NCI-H748 (cell line): ENCODE measurements at regions not wholly inside any gene's neighbourhood (a gene's known extent, or its start where the extent isn't known, plus 50 kb on each side); places are given as distances from the start of the nearest gene placed in this dataset.

Experiments
- DNase-seq: peaks from one replicate; lab custom pipeline; 2025; ENCODE audit not compliant: unreplicated experiment; lab: John Stamatoyannopoulos, UW

DNA sequence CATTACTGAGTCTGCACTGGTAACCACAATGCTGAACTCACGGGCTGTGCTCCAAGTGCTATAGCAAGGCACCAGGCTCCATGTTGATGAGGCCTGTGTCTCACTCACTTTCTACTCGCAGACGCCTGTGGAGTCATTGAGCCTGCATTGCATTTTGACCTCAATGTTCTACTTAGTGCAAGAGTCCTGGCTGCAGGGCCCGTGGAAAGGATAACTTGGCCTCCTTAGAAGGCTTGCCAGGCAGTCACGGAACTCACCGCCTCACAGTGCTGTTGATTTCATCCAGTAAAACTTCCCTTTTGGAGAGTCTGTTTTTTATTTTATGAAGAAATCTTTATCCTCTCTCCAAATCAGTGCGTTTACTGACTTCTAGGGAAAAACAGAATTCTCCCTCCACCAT, 290.4 kb downstream of the RNF144A start:
- DNase-seq: no peak

DNA sequence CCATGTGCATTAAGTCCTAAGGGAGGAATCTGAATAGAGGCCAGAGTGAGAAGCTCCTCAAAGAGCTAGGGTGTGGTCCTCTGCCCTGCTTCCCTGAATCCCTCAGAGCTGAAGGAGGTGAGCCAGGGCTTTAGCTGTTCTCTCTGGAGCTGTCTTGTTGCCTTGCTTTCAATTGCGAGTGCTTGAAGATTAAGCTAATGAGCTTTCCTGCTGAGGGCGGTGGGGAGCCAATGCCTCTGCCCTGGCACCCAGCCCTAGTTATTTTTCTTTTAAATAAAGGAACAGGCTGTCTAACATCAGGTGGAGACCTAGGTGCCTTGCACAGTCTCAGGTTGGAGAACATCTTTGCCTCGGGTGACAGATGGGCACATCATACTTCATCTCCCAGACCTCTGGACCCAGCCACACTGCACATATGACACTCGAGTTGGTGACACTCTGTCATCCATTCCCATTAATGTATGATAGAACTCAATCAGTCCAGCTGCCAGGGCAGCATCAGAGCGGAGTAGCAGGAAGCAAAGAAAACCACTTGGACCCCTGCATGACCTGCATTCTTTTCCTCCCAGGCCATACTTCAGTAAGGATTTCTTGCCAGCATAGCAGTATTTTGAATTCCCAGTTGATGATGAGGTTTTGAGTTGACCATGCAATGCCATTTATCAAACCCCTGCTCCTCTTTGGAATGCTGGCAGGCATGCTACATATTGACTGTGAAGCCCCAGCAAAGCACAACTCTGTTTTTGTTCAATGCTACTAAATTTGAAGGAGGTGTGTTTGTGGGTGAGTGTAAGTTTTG, 292.7 kb downstream of the RNF144A start:
- no peak for DNase-seq

DNA sequence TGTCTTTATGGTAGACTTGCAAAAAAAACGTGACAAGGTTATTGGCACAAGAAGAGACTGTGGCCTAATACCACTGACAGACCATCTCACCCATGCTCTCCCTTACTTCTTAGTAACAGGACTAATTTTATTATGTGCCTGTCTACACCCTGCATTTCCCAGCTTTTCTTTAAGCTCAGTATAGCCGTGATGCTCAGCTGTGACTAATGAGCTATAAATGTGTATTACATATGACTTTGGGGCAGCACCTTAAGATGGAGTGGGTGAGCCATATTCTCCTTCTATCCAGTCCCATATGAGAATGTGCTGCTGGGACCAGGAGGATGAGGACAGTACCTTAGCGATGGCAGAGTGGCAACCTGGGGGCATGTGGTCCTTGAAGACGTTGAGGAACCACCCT, 293.5 kb downstream of the RNF144A start:
- DNase-seq: no peak

DNA sequence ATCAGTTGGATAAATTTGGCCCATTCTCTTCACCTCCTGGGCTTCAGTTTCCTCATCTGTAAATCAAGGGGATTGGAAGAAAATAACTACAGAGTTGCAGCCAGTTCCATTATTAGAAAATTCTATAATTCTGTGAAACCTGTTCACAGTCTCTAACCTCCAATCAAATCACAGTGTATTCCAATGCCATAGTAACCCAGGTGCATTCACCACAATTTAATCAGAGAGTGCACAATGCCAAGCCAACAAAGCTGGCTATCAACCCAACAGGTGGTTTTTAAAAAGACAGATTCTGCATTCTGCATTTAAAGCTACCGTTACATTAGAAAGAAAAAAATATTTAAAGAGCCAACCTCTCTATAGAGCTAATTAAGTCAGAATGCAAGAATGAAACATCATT, 308.6 kb downstream of the RNF144A start:
- DNase-seq: peak; percentile 89

DNA sequence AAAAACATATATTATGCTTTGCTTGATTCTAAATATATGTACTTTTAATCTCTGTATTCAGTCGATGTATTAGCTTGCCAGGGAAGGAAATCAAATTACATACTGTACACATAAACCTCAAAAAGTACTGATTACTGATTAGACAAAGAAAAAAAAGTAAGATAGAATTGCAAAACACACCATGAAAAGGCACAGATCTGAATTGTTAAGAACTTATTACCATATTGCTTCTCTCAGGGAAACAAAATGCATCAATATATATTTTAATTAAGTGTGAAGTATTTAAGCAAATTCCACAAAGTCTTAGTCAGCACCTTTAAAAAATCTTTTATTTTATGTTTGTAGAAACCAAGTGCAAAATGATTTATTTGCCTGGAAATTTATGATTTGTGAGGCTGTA, 309.3 kb downstream of the RNF144A start:
- no peak for DNase-seq

DNA sequence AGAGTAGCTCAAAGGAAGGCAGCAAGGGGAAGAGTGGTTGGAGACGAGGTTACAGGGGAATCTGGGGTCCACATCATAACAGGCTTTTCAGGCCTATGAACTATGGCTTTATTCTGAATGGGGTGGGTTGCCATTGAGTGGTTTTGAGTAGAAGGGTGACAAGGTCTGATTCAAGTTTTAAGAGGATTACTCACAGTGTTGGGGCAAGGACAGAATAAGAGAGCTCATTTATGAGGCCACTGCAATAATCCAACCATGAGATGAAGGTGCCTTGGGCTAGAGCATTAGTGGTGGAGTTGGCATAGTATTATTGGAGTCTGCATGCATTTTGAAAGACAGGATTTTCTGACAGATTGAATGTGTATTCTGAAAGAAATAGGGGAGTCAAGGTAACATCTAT, 315.9 kb downstream of the RNF144A start:
- DNase-seq: no peak

DNA sequence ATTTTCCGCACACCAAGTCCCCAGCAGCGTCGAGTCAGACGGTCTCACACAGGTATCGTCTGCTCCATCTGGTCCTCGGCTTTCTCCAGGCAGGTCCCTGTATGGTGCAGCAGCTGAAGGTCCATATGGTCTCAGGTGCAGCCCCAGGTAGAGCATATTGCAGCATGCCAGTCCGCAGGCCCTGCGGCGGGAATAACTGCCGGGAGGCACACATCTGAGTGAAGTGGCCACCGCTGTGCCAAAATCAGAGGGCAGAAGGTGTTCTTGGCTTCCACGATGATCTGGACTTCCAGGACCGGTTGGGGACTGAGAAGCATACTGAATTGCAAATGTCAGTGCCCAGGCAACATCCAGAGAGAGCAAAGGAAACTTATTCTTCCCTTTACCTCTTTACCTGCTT, 320.3 kb downstream of the RNF144A start:
- no peak for DNase-seq

DNA sequence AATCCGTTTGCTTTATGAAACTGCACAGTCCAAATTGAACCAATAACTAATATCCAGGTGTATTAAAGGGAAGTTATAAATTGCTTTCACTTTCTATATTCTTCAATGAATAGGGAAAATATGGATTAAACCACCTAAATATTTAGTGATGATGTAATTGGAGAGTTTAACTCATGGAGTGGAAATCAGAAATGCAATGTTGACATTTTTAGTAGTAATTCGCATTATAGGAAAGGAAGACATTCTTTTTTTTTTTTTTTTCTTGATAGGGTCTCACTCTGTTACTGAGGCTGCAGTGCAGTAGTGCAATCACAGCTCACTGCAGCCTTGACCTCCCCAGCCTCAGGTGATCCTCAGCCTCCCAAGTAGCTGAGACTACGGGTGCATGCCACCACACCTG, 321.9 kb downstream of the RNF144A start:
- no peak for DNase-seq

DNA sequence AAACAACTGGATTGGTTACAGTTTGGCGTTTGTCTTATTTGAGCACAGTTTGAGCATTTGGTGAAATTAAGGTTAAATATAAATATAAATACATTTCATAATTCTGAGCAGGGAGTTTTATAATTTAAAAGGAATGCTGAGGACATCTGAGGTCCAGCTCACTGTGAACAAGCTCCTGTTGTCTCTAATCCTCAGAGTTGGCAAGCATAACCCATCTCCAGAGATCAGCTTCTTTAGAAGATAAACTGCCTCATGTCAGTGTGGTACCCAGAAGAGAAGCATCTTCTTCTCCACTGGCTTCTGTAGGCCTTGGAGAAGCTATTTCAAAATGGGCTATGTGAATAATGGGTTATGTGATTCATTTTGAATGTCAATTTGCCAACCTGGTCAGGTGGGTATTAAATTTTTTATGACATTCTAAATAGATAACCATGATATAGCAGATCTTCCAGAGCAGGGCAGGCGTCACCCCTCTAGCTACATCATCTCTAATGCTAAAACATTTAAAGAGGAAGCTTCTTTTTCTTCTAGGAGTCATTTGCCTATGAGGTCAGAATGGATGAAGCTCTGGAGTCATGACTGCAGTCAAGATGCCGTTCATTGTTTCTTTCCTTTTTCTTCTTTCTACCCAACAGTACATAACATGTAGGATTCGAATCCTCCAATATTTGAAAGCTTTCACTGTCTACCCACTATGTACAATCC, 324.0 kb downstream of the RNF144A start:
- no peak for DNase-seq

DNA sequence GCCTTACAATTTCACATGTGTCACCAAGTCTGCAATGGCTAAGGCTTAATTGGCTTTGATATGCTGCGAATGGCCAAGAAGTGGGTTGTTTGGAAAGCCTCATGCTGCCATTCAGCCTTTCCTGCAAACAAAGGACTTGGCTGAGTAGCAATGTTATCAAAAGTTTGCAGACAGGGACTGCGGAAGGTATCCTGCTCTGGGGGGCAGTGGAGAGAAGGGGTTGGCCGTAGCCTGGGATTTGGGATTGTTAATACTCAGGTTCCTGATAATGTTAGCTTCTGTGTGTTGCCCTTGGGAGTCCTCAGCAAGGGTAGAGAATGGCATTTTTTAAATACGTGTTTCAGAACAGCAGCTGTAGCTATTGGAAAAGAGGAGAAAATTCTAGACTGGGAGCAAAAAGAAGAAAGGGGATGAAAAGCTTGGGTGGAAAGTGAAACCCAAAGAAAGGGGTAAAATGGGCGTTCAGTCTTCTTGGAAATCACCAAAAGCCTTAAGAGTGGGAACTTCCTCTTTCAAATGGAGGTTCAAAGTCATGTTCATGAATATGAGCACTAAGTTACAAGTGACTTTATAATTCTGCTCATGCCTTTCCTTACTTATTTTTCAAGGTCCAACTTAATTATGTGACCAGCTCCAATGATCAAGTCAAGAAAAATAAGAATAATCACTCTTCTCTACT, 325.1 kb downstream of the RNF144A start:
- no peak for DNase-seq

DNA sequence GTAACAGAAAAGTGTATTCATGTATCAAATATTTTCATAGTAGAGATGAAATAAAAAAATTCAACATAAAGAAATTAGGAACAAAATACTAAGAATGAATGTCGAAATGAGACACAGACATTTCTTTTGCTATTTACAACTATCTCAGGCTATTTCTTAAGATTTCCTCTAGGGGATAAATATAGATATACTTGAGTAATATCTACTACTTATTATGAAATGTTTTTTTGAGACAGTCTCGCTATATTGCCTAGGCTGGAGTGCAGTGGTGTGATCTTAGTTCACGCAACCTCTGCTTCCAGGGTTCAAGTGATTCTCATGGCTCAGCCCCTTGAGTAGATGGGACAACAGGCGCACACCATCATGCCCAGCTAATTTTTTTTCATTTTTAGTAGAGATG, 326.1 kb downstream of the RNF144A start:
- no peak for DNase-seq

DNA sequence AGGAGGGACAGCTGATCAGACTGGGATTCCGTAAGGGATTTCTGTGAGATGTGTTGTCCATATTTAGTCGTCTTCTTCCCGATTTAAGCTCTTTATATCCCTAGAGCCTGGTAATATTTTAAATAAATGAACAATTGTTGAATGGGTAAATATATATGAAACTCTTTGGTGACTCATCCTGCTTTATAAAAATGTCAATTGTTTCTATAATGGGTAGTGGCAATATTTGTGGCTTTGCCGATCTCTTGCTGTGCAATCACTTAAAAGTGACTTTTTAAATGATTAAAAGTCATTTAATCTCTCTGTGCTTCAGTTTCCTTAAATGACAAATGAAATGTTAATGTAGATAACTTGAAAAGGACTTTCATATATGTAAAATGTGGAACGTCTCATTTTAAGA, 339.2 kb downstream of the RNF144A start:
- no peak for DNase-seq

DNA sequence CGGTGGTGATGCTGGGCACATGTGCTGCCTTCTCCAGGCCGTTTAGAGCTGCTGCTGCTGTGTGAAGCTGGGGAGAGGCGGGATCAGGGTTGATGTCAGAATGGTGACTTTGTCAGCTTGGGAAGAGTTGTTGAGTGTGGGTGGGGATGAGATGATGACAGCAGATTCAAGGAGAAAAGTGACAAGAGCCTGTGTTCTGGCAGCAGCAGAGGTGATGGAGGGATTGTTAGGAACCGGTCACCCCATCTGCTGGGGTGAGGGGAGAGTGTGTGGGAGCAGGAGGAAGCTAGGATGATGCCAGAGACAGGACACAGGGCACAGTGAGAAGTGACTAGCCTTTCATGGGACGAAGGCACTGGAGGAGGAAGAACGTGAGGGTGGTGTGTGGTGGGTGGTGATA, 345.5 kb downstream of the RNF144A start:
- DNase-seq: no peak

DNA sequence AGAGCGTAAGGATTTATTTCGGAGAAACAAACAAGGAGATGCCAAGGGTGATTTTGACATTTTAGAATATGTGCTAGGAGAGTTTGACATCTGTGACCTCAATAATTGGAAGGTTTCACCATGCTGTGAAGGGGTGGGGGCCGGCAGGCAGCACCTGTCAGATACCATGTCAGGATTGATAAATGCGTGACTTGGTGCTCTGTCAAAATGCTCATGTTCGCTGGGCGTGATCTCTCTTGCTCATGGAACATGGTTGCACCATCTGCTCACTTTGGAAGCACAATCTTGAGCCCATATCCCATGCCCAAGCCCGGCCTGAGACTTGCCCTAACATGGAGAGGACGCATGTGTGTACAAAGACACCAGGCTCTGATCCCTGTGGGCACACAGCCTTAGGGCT, 347.6 kb downstream of the RNF144A start:
- DNase-seq: no peak

DNA sequence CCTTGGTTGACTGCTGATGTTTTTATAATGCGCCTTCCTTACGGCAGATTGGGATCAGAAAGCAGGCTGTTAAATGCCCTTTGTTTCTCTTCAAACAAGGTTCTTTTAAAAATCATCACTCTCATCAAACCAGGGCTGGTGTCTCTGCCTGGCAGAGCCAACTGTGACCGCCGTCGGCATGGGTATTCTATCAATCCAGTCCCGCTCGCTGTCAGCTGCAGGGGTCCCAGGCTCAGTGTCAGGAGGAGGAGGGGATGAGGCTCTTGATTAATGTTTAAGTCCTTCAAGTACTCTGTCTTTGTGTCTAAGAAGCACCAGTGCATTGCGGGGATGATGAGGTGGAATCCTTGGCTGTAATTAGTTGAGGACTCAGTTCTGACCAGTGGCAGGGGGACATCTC, 348.1 kb downstream of the RNF144A start:
- no peak for DNase-seq

DNA sequence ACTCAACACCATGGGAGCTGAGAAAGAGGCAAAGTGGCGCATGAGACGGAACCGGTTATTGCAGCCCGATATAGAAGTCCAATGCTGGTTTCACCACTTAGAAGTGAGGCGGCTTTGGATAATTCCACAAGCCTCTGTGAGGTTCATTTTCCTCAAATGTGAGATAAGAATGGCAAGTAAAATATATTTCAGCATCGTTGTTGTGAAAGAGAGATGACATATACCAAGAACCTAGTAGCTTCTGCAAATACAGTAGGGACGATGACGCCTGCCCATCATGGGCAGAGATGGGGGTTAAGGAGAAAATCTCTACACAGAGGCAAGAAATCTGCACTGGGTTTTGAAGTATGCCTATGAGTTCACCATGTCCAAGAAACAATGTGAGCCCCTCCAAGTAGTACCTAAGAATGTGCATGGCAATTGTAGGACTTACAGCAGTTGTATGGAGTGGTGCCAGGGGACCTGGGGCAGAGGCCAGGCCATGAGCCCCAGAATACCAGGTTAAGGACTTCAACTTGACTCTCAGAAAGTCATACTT, 352.0 kb downstream of the RNF144A start:
- DNase-seq: no peak

DNA sequence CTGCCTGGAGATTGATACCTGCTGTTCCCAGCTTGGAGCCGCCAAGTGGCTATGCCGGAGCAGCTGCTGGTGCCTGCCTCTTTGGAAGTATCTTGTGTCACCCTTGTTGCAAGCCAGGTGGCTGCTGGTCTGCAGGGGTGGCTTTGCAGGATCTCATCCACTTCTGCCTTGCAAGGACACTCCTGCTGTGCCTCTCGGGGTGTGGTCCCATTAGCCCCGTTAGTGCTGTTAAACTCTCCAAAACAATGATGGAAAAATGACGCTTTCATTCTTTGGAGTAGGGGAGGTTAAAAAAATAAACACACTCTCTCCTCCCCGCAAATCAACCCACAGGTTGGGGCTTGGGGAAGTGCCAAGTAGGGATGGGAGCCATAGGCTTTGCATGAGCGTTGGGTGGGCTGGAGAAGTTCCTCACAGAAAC, 352.8 kb downstream of the RNF144A start:
- peak; percentile 95 for DNase-seq

DNA sequence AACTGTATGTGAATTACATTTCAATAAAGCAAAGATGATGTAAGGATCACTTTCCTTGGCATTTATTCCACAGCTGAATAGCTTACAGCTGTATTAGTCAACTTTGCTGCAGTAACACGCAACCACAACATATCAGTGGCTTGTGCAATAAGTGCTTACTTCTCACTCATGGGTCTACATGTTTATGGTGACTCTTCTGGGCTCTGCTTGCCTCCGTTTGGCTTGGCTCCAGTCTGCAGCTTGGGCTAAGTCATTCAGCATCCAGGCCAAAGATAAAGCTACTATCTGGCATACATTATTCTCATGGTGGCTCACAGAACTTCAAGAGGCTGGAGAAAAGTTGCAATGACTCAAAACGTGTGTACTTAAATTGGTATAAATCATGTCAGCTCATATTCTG, 355.0 kb downstream of the RNF144A start:
- DNase-seq: no peak

DNA sequence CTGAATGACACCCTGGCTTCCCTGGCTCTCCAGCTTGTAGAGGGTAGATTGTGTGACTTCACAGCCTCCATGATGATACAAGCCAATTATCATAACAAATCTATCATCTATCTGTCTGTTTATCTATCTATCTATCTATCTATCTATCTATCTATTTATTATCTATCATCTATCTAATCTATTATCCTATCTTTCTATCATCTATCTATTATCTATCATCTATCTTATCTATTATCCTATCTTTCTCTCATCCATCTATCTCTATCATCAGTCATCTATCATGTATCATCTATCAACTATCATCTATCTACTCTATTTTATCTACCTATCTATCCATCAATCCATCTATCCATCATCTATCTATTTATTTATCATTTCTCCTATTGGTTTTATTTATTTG, 361.8 kb downstream of the RNF144A start:
- no peak for DNase-seq

DNA sequence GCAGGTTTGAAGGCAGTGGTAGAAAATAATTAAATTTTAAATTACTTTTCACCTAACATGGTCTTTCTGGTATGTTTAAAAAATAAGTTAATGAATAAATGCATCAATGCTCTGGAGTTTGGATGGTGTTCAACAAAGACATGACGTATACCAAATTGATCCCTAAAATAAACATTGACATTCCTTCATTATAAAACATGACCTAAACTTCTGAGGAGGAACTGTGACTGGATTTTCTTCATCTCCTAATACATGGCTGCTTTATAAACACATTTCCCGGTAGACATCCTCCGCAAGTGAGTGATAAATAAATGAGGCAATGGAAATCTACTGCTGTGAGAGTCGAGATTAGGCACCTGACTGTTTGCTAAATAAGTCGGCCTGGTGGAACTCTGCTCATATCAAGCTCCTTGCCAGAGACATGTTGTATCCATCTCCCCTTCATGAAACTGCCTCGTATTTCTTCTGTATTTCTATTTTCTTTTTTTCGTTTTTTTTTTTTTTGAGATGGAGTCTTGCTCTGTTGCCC, 362.3 kb downstream of the RNF144A start:
- DNase-seq: no peak

DNA sequence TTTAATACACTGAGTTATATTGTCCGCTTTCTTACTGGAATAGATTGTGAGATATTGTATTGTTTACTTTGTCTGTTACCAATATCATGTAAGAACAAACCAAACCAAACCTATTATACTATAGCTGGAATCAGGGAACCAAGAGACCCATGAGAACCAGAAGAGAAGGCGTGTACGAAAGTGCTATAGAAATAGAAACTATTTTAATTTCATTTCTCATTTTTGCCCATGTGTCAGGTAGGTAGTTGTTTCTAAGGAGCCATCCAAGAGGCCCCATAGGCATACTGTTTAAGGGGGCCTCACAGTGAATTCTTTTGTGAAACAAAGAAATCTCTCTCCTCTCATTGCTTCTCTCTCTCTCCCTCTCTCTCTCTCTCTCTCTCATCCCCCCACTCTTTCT, 363.6 kb downstream of the RNF144A start:
- DNase-seq: no peak
